ENCODE measurements at regions not wholly inside any gene's neighbourhood (a gene's known extent, or its start where the extent isn't known, plus 50 kb on each side); places are given as distances from the start of the nearest gene placed in this dataset.

DNA sequence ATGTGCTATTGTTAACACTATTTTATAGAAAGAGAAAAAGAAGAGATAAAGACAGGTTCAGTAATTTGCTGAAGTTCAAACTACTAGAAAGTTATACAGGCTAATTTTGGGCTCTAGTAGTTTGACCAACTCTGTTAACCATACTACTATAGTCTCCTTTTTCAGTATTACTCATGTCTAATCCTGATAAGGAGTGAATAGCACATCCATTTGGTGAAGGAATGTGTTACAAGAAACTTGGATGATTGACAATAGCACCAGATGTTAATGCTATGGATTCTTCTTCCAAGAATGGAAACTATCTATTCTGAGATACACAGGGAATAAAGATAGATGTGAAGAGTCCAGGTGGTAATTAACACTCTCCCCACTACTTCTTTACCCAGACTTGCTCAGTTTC lies 677.3 kb downstream of the PRELID2 start:
- TF ChIP-seq POLR2AphosphoS5 (IDR thresholded peaks at IDR 0.05; ENCODE audit: borderline replicate concordance, low read depth, low read length) (no peak), EZH2 (IDR thresholded peaks at IDR 0.05) (no peak)

Data from SK-N-MC (cell line).